PC-9 (cell line): ENCODE measurements at regions not wholly inside any gene's neighbourhood (a gene's known extent, or its start where the extent isn't known, plus 50 kb on each side); places are given as distances from the start of the nearest gene placed in this dataset.

Source experiments
- BruUV-seq: library from RNA; stranded (reverse); fragments of 400-500 nt; replicated peaks from 2 replicates; lab custom pipeline; 2021; lab: Mats Ljungman, UMichigan
- CTCF ChIA-PET: fragments of 300-600 bp; sonication (Branson Sonifier 250); formaldehyde crosslinking; loops from one replicate; lab custom pipeline; 2022; ENCODE audit warnings: antibody characterized with exemption; lab: Charles Lee
- POLR2A ChIA-PET: fragments of 300-600 bp; sonication (Branson Sonifier 250); formaldehyde crosslinking; loops from one replicate; lab custom pipeline; 2022; ENCODE audit warnings: antibody characterized with exemption; ENCODE audit not compliant: unreplicated experiment; lab: Charles Lee
- DNase-seq, 2 experiments: peaks; one replicate each; pipeline versions ENCODE4 v3.0.0 to v3.0.0-alpha.2; 2015 to 2022; ENCODE audit warnings: mixed read lengths in 1 of 2
- H2AFZ ChIP-seq: fragments of 200-600 bp; sonication (generic); 2 replicates; pipeline ENCODE4 v1.8.1; 2017; ENCODE audit warnings: antibody characterized with exemption
- H3F3A ChIP-seq: fragments of 200-600 bp; sonication (generic); 2 replicates; pipeline ENCODE4 v1.8.1; 2017; ENCODE audit warnings: antibody characterized with exemption, mild to moderate bottlenecking, low read depth; ENCODE audit not compliant: insufficient read depth
- H3K27ac ChIP-seq: fragments of 200-600 bp; sonication (generic); 2 replicates; pipeline ENCODE4 v1.6.1; 2016; ENCODE audit warnings: mixed run types
- H3K27me3 ChIP-seq: fragments of 200-600 bp; sonication (generic); 2 replicates; pipeline ENCODE4 v1.6.1; 2016; ENCODE audit warnings: low read depth, mixed run types; ENCODE audit not compliant: insufficient read depth
- H3K36me3 ChIP-seq: fragments of 200-600 bp; sonication (generic); 2 replicates; pipeline ENCODE4 v1.6.1; 2016; ENCODE audit warnings: low read depth, mixed run types
- H3K4me1 ChIP-seq: fragments of 200-600 bp; sonication (generic); replicated peaks from 2 replicates; pipeline ENCODE4 v1.6.1; 2016; ENCODE audit warnings: mixed run types; ENCODE audit not compliant: insufficient read depth
- H3K4me2 ChIP-seq: fragments of 200-600 bp; sonication (generic); 2 replicates; pipeline ENCODE4 v1.6.1; 2017; ENCODE audit warnings: mixed run types
- H3K4me3 ChIP-seq: fragments of 200-600 bp; sonication (generic); 2 replicates; pipeline ENCODE4 v1.6.1; 2016; ENCODE audit warnings: mixed run types
- H3K79me2 ChIP-seq: fragments of 200-600 bp; sonication (generic); 2 replicates; pipeline ENCODE4 v1.6.1; 2017; ENCODE audit warnings: low read depth, mixed run types
- H3K9me2 ChIP-seq: fragments of 200-600 bp; sonication (generic); 2 replicates; pipeline ENCODE4 v1.8.1; 2017; ENCODE audit warnings: mild to moderate bottlenecking; ENCODE audit not compliant: insufficient read depth
- H3K9me3 ChIP-seq: fragments of 200-600 bp; sonication (generic); 2 replicates; pipeline ENCODE4 v1.8.1; 2016; ENCODE audit warnings: low read depth; ENCODE audit not compliant: insufficient read depth
- H4K20me1 ChIP-seq: fragments of 200-600 bp; sonication (generic); 2 replicates; pipeline ENCODE4 v1.8.1; 2017; ENCODE audit not compliant: insufficient read depth
- CTCF ChIP-seq: fragments of 200-600 bp; sonication (generic); conservative IDR thresholded peaks from 2 replicates; pipeline ENCODE4 v1.6.1; 2017; ENCODE audit warnings: mixed run types, antibody characterized with exemption, mild to moderate bottlenecking, moderate library complexity
- EZH2 ChIP-seq: fragments of 200-600 bp; sonication (generic); IDR thresholded peaks from 2 replicates; pipeline ENCODE4 v1.8.0; 2017; ENCODE audit warnings: antibody characterized with exemption, low read depth
- intact Hi-C: fragments of 100-400 bp; cut with micrococcal nuclease; formaldehyde crosslinking; loops from one replicate; pipeline ENCODE4 v1.10.0; 2022; ENCODE audit not compliant: unreplicated experiment

DNA sequence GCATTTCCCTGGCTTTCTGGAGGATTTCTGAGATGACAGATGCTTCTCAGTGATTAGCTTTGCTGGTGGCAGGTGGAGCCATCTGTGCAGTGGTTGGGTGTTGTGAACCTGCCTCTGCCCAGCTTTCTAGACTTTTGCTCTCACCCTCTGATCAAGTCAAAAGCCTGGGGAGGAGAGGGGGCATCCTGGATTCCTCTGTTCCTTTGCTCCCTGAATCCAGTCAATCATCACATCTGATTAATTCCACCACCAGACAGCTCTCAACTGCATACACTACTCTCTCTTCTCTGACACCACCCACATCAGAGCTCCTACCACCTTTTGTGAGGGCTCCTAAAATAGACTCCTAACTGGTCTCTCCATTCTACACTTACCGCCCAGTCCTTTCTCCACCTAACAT, 283.5 kb downstream of the WDR11 start:
- Histone ChIP-seq H3K9me3 (no peaks in the 10 kb centered on the region), H3K4me1 (no peaks in the 10 kb centered on the region), H2AFZ (no peak overlapping the region), H3K27ac (no peak overlapping the region), H3K27me3 (peaks cover 3% of the 10 kb centered on the region; the same call in 1 of the 2 replicates), H3F3A (no peaks in the 10 kb centered on the region), H3K79me2 (no peaks in the 10 kb centered on the region), H3K4me3 (no peak overlapping the region), H3K9me2 (no peaks in the 10 kb centered on the region), H3K36me3 (no peaks in the 10 kb centered on the region), H3K4me2 (no peak overlapping the region), H4K20me1 (no peaks in the 10 kb centered on the region)
- no peak for DNase-seq
- ChIA-PET POLR2A (no interaction called here), CTCF (interaction anchor here (0.5 kb wide), 1 partner anchor 1999 kb away, joined by 3 read pairs; no protein-coding TSS in a partner anchor)
- BruUV-seq = no TSS peak
- no peak for TF ChIP-seq EZH2
- no peak for TF ChIP-seq CTCF
- intact Hi-C loops = no loop called here

DNA sequence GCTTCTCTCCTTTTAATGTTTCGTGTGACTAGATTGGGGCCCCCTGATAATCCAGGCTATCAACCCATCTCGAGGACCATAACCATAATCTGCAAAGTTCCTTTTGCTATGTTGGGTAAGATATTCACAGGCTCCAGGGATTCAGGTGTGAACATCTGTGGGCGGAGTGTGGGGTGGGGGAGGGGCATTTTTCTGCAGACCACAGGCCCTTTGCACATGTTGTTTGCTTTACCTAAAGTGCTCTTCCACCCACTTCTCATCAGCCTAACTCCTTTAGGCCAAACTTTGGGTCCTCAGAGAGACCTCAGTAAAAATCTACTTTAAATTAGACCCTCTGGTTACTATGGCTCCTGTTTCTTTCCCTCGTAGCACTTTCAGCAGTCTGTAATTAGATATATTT, 284.4 kb downstream of the WDR11 start:
- TF ChIP-seq EZH2 (no peak), CTCF (no peak)
- Histone ChIP-seq H3K4me1 (no peaks in the 10 kb centered on the region), H2AFZ (no peak overlapping the region), H3K9me2 (no peaks in the 10 kb centered on the region), H3K79me2 (no peaks in the 10 kb centered on the region), H3K4me2 (no peak overlapping the region), H3K4me3 (no peak overlapping the region), H3F3A (no peaks in the 10 kb centered on the region), H3K27me3 (no peaks in the 10 kb centered on the region), H3K36me3 (no peaks in the 10 kb centered on the region), H3K9me3 (no peaks in the 10 kb centered on the region), H3K27ac (no peak overlapping the region), H4K20me1 (no peaks in the 10 kb centered on the region)
- intact Hi-C loops = no loop called here
- DNase-seq = no peak
- ChIA-PET POLR2A (no interaction called here), CTCF (interaction anchor here (0.5 kb wide), 1 partner anchor 1998 kb away, joined by 3 read pairs; no protein-coding TSS in a partner anchor)
- no TSS peak for BruUV-seq

DNA sequence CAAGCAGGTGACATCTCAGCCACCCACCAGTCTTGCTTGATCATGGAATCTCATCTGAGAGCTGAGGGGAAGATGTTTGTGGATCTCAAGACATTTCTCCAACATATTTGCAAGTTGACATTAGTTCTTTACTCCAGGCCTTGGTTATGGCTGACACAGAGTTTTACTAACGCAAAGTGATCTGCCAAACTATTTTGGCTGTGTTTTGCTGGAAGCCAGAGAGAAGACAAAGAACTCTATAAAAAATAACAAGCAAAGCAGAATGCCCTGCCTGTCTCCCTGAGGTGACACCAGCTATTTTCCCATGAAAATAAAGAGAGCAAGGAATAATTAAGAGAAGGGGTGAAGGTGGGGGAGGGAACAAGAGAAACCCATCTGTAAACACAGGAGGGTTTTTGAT, 286.4 kb downstream of the WDR11 start:
- Histone ChIP-seq H3K36me3 (no peaks in the 10 kb centered on the region), H4K20me1 (no peaks in the 10 kb centered on the region), H3K27me3 (no peaks in the 10 kb centered on the region), H2AFZ (no peak overlapping the region), H3K9me3 (no peaks in the 10 kb centered on the region), H3K27ac (no peak overlapping the region), H3K79me2 (no peaks in the 10 kb centered on the region), H3K4me2 (no peak overlapping the region), H3K4me3 (no peak overlapping the region), H3K9me2 (no peaks in the 10 kb centered on the region), H3F3A (no peaks in the 10 kb centered on the region), H3K4me1 (no peaks in the 10 kb centered on the region)
- DNase-seq = no peak
- TF ChIP-seq EZH2 = no peak
- no peak for TF ChIP-seq CTCF
- intact Hi-C loops = no loop called here
- POLR2A ChIA-PET = no interaction called here
- CTCF ChIA-PET = interaction anchor here (0.6 kb wide), 1 partner anchor 88 kb away, joined by 10 read pairs; no protein-coding TSS in a partner anchor
- BruUV-seq = no TSS peak
